PFSK-1 (cell line): ENCODE measurements at regions not wholly inside any gene's neighbourhood (a gene's known extent, or its start where the extent isn't known, plus 50 kb on each side); places are given as distances from the start of the nearest gene placed in this dataset.

Experiments used
- FOXP2 ChIP-seq: optimal IDR thresholded peaks from 2 replicates; pipeline ENCODE3; 2011; ENCODE audit warnings: borderline replicate concordance, control low read depth, inconsistent platforms; ENCODE audit not compliant: insufficient read depth; ENCODE audit errors: extremely low read length, extremely low read depth
- POLR2AphosphoS5 ChIP-seq: IDR thresholded peaks from 2 replicates; pipeline ENCODE4 v1.6.1; 2012; ENCODE audit warnings: low read depth, mild to moderate bottlenecking, control low read depth, low read length, moderate library complexity
- SIN3A ChIP-seq: IDR thresholded peaks from 2 replicates; pipeline ENCODE4 v1.6.1; 2012; ENCODE audit warnings: mild to moderate bottlenecking, low read length, moderate library complexity, borderline replicate concordance; ENCODE audit not compliant: insufficient read depth
- TAF1 ChIP-seq: IDR thresholded peaks from 2 replicates; pipeline ENCODE4 v1.6.1; 2012; ENCODE audit warnings: low read length, control low read depth, borderline replicate concordance; ENCODE audit not compliant: insufficient read depth
- TF ChIP-seq, protein P1 (sequence below), 2 experiments: IDR thresholded peaks; 2 replicates each; pipeline versions ENCODE4 v1.6.1 to v1.8.0; 2011 to 2012; ENCODE audit warnings: low read depth in 2 of 2, low read length in 2 of 2, control low read depth in 1 of 2, inconsistent platforms in 1 of 2, mild to moderate bottlenecking in 1 of 2, moderate library complexity in 1 of 2; ENCODE audit not compliant: insufficient read depth in 1 of 2

GRCh38 chr3:145893331-145893730 lies 267.7 kb downstream of the PLOD2 start:
- TF ChIP-seq FOXP2 (no peak), TAF1 (no peak), POLR2AphosphoS5 (no peak), SIN3A (no peak)
- TF ChIP-seq, protein P1, sequence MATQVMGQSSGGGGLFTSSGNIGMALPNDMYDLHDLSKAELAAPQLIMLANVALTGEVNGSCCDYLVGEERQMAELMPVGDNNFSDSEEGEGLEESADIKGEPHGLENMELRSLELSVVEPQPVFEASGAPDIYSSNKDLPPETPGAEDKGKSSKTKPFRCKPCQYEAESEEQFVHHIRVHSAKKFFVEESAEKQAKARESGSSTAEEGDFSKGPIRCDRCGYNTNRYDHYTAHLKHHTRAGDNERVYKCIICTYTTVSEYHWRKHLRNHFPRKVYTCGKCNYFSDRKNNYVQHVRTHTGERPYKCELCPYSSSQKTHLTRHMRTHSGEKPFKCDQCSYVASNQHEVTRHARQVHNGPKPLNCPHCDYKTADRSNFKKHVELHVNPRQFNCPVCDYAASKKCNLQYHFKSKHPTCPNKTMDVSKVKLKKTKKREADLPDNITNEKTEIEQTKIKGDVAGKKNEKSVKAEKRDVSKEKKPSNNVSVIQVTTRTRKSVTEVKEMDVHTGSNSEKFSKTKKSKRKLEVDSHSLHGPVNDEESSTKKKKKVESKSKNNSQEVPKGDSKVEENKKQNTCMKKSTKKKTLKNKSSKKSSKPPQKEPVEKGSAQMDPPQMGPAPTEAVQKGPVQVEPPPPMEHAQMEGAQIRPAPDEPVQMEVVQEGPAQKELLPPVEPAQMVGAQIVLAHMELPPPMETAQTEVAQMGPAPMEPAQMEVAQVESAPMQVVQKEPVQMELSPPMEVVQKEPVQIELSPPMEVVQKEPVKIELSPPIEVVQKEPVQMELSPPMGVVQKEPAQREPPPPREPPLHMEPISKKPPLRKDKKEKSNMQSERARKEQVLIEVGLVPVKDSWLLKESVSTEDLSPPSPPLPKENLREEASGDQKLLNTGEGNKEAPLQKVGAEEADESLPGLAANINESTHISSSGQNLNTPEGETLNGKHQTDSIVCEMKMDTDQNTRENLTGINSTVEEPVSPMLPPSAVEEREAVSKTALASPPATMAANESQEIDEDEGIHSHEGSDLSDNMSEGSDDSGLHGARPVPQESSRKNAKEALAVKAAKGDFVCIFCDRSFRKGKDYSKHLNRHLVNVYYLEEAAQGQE (IDR thresholded peaks at IDR 0.05; ENCODE audit: insufficient read depth in 1 of 2, low read depth in 2 of 2, low read length in 2 of 2), result no peak

DNA sequence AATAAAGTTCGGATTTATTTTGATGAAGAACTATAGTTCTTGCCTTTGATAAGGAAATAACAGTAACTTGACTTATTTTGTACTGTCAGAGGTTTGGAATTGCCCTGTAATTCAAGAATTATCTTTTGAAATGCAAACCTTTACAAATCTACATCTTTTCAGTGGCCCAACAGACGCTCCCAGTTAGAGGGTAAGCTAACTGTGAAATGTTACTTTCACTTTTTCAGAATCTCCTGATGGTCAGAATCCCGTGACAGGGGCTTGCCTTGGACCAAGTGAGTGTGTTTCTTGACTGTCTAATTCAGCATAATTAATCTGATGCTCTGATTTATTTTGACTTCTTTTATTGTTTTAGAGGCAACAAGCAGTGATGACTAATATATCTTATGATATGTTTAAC lies 262.5 kb downstream of the PLOD2 start:
- TF ChIP-seq POLR2AphosphoS5, result no peak
- TF ChIP-seq, protein P1 (IDR thresholded peaks at IDR 0.05; ENCODE audit: insufficient read depth in 1 of 2, low read depth in 2 of 2, low read length in 2 of 2), result no peak
- TF ChIP-seq SIN3A, result no peak
- no peak for TF ChIP-seq TAF1
- TF ChIP-seq FOXP2, result no peak

- no peak for TF ChIP-seq SIN3A
- TF ChIP-seq FOXP2, result no peak
- no peak for TF ChIP-seq POLR2AphosphoS5
- TF ChIP-seq, protein P1 (IDR thresholded peaks at IDR 0.05; ENCODE audit: insufficient read depth in 1 of 2, low read depth in 2 of 2, low read length in 2 of 2), result no peak
- TF ChIP-seq TAF1, result no peak
Observed at GRCh38 chr3:145899241-145899640, 261.7 kb downstream of the PLOD2 start.

DNA sequence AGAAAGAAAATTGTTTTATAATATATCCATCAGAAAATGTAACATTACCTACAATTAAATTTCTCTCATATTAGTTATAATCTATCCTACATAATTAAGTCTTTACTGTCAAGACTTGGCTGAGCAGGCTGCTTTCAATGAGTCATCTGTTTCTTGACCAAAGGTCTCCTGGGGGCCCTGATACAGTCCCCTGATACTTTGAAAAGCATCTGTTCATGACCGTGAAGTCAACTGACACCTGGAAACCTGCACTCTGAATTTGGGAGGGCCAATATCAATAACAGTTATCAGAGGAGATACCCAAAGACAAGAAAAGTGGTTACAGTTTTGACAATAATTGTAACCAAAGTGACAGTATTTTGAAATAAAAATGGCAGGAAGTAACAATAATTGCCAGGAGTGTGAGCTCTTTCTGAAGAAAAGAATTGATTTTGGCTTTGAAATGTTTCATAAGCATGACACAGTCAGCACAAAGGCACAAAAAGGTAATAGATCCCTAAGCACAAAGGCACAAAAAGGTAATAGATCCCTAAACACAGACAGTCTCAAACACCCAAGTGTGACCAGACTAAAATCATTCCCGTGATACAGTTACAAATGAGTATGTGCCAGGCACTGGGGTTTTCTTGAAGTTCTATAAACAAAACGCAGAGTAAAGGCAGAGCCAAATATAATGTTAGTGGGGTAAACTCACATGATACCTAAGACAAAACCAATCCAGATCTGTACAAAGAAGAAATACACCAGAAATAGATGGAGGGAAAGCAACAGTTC lies 260.7 kb downstream of the PLOD2 start:
- TF ChIP-seq, protein P1 (IDR thresholded peaks at IDR 0.05; ENCODE audit: insufficient read depth in 1 of 2, low read depth in 2 of 2, low read length in 2 of 2), result no peak
- TF ChIP-seq SIN3A (no peak), FOXP2 (no peak), POLR2AphosphoS5 (no peak)

GRCh38 chr3:145902166-145902565 lies 258.8 kb downstream of the PLOD2 start:
- TF ChIP-seq SIN3A (no peak), TAF1 (no peak), FOXP2 (no peak), POLR2AphosphoS5 (no peak)
- TF ChIP-seq, protein P1 (IDR thresholded peaks at IDR 0.05; ENCODE audit: insufficient read depth in 1 of 2, low read depth in 2 of 2, low read length in 2 of 2), result no peak
